ENCODE measurements at regions not wholly inside any gene's neighbourhood (a gene's known extent, or its start where the extent isn't known, plus 50 kb on each side); places are given as distances from the start of the nearest gene placed in this dataset.

- intact Hi-C loops (cut with micrococcal nuclease) (no loop called here), dilution Hi-C loops (cut with MboI; ENCODE audit: extremely low pct_ligation_motif_present, low sequenced_read_pairs) (no loop called here)
- Histone ChIP-seq H3K27me3 (ENCODE audit: control insufficient read depth in 2 of 2, insufficient read depth in 2 of 2, low read length in 2 of 2) (no peaks in the 10 kb centered on the region), H4K20me1 (replicated peaks; ENCODE audit: control insufficient read depth, extremely low read depth, insufficient read depth, low read length) (no peaks in the 10 kb centered on the region), H3K4me1 (ENCODE audit: control insufficient read depth, extremely low read depth, insufficient read depth, low read length) (no peaks in the 10 kb centered on the region), H3K27ac (ENCODE audit: insufficient read depth, low read depth, low read length) (no peak overlapping the region), H3K9ac (replicated peaks; ENCODE audit: extremely low read depth, insufficient read depth, low read length) (no peak overlapping the region), H3K9me1 (replicated peaks; ENCODE audit: control insufficient read depth, extremely low read depth, insufficient read depth, low read length) (no peaks in the 10 kb centered on the region), H3K4me2 (ENCODE audit: insufficient read depth, low read length) (no peak overlapping the region), H3K36me3 (ENCODE audit: control insufficient read depth in 2 of 2, extremely low read depth in 1 of 2, insufficient read depth in 2 of 2, low read length in 2 of 2) (no peaks in the 10 kb centered on the region), H2AFZ (ENCODE audit: low read depth, low read length) (no peak overlapping the region), H3K9me3 (replicated peaks; ENCODE audit: control insufficient read depth, insufficient read depth, low read length) (no peaks in the 10 kb centered on the region), H3K79me2 (ENCODE audit: control insufficient read depth, insufficient read depth, low read length) (no peaks in the 10 kb centered on the region), H3K4me3 (replicated peaks in 1 of 3; ENCODE audit: insufficient read depth in 1 of 3, low read depth in 1 of 3, low read length in 3 of 3) (no peak overlapping the region)
- no TSS peak for BruUV-seq (replicated peaks)
- DNase-seq (ENCODE audit: low read depth, low spot score), result no peak
- FAIRE-seq, result no peak
- TF ChIP-seq JUN (IDR thresholded peaks at IDR 0.05; ENCODE audit: borderline replicate concordance, insufficient read depth, insufficient read length, low read depth) (no peak), GATA2 (IDR thresholded peaks at IDR 0.05; ENCODE audit: insufficient read depth, insufficient read length, low read depth, low read length) (no peak), EZH2 (IDR thresholded peaks at IDR 0.05; ENCODE audit: borderline replicate concordance, low read depth, low read length, severe bottlenecking) (no peak), POLR2AphosphoS5 (IDR thresholded peaks at IDR 0.05; ENCODE audit: insufficient read depth, low read depth, low read length) (no peak), MYC (IDR thresholded peaks at IDR 0.05; ENCODE audit: low read depth, low read length) (no peak), POLR2A (IDR thresholded peaks at IDR 0.05; ENCODE audit: low read depth, low read length) (no peak), FOS (IDR thresholded peaks at IDR 0.05; ENCODE audit: borderline replicate concordance, insufficient read depth, low read length) (no peak), MAX (IDR thresholded peaks at IDR 0.05; ENCODE audit: insufficient read depth, insufficient read length) (no peak), CTCF (IDR thresholded peaks at IDR 0.05; ENCODE audit: extremely low read depth in 1 of 2, insufficient read depth in 1 of 2, low read depth in 1 of 2, low read length in 2 of 2) (no peak)
- POLR2A ChIA-PET, result no interaction called here
- CTCF ChIA-PET, result no interaction called here
Measured at GRCh38 chr22:44603767-44604166, 98.2 kb upstream of the PRR5 start.

All from endothelial cell of umbilical vein (primary cell).